ENCODE measurements at regions not wholly inside any gene's neighbourhood (a gene's known extent, or its start where the extent isn't known, plus 50 kb on each side); places are given as distances from the start of the nearest gene placed in this dataset.

DNA sequence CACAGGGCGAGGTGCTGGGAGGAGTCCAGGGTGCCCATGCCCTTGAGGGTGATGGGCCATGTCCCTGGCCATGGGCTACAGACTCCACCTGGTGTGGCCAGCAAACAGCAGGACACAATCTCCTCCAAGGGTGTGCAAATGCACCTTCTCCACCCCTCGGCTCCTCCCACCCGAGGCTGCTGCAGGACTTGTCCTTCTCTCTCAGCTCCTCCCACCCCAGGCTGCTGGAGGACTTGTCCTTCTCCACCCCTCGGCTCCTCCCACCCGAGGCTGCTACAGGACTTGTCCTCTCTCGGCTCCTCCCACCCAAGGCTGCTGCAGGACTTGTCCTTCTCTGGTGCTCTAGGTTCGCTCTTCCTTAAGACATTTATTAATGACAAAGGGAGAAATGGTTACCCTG is 57.3 kb upstream of the SNTG2 start:
- TF ChIP-seq, protein P1, sequence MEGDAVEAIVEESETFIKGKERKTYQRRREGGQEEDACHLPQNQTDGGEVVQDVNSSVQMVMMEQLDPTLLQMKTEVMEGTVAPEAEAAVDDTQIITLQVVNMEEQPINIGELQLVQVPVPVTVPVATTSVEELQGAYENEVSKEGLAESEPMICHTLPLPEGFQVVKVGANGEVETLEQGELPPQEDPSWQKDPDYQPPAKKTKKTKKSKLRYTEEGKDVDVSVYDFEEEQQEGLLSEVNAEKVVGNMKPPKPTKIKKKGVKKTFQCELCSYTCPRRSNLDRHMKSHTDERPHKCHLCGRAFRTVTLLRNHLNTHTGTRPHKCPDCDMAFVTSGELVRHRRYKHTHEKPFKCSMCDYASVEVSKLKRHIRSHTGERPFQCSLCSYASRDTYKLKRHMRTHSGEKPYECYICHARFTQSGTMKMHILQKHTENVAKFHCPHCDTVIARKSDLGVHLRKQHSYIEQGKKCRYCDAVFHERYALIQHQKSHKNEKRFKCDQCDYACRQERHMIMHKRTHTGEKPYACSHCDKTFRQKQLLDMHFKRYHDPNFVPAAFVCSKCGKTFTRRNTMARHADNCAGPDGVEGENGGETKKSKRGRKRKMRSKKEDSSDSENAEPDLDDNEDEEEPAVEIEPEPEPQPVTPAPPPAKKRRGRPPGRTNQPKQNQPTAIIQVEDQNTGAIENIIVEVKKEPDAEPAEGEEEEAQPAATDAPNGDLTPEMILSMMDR (IDR thresholded peaks at IDR 0.05) = no peak
- TF ChIP-seq SIN3A (IDR thresholded peaks at IDR 0.05; ENCODE audit: borderline replicate concordance, insufficient read depth, low read depth, low read length) = no peak
- TF ChIP-seq POLR2AphosphoS5 (IDR thresholded peaks at IDR 0.05; ENCODE audit: low read depth, low read length) = no peak
